Chondrocyte (in vitro differentiated cells): ENCODE measurements at regions not wholly inside any gene's neighbourhood (a gene's known extent, or its start where the extent isn't known, plus 50 kb on each side); places are given as distances from the start of the nearest gene placed in this dataset.

Source experiments
- DNase-seq: peaks from one replicate; pipeline ENCODE4 v3.0.0; 2021; ENCODE audit warnings: mixed read lengths, low spot score
- H3K27ac Mint-ChIP-seq: one replicate; pipeline ENCODE4 v1.8.0; 2021; ENCODE audit warnings: mild to moderate bottlenecking, moderate library complexity, mixed read lengths; ENCODE audit not compliant: unreplicated experiment
- H3K27me3 Mint-ChIP-seq: 2 replicates; pipeline ENCODE4 v1.8.0; 2021; ENCODE audit warnings: low read depth, mixed read lengths
- H3K36me3 Mint-ChIP-seq: 2 replicates; pipeline ENCODE4 v1.8.0; 2021; ENCODE audit warnings: low read depth, mixed read lengths
- H3K4me1 Mint-ChIP-seq: 2 replicates; pipeline ENCODE4 v1.8.0; 2021; ENCODE audit warnings: low read depth, mild to moderate bottlenecking, mixed read lengths
- H3K4me3 Mint-ChIP-seq: one replicate; pipeline ENCODE4 v1.8.0; 2021; ENCODE audit warnings: mild to moderate bottlenecking, moderate library complexity, mixed read lengths; ENCODE audit not compliant: unreplicated experiment
- H3K9me3 Mint-ChIP-seq: 2 replicates; pipeline ENCODE4 v1.8.0; 2021; ENCODE audit warnings: low read depth, mixed read lengths
- CTCF ChIP-seq: fragments of 200-600 bp; sonication (generic); IDR thresholded peaks from 2 replicates; pipeline ENCODE4 v1.5.0; 2021; ENCODE audit warnings: antibody characterized with exemption, mild to moderate bottlenecking, moderate library complexity

GRCh38 chr5:124240732-124241131 is 505.7 kb downstream of the ZNF608 start:
- Mint-ChIP-seq H3K27ac (no peak overlapping the region), H3K27me3 (no peaks in the 10 kb centered on the region), H3K4me3 (no peak overlapping the region), H3K9me3 (peaks cover 22% of the 10 kb centered on the region), H3K36me3 (peaks cover 1% of the 10 kb centered on the region), H3K4me1 (peaks cover 4% of the 10 kb centered on the region)
- TF ChIP-seq CTCF, result no peak
- no peak for DNase-seq

GRCh38 chr5:124239572-124239971 is 506.9 kb downstream of the ZNF608 start:
- H3K27ac Mint-ChIP-seq, result no peak overlapping the region
- H3K36me3 Mint-ChIP-seq, result peaks cover 1% of the 10 kb centered on the region
- H3K4me1 Mint-ChIP-seq, result peaks cover 4% of the 10 kb centered on the region
- H3K4me3 Mint-ChIP-seq, result no peak overlapping the region
- DNase-seq, result no peak
- TF ChIP-seq CTCF, result no peak
- H3K9me3 Mint-ChIP-seq, result peaks cover 11% of the 10 kb centered on the region
- H3K27me3 Mint-ChIP-seq, result no peaks in the 10 kb centered on the region

- Mint-ChIP-seq H3K27me3 (no peaks in the 10 kb centered on the region), H3K4me1 (peaks cover 10% of the 10 kb centered on the region), H3K36me3 (peaks cover 1% of the 10 kb centered on the region), H3K4me3 (no peak overlapping the region), H3K27ac (no peak overlapping the region), H3K9me3 (peaks cover 7% of the 10 kb centered on the region)
- TF ChIP-seq CTCF, result no peak
- no peak for DNase-seq
These were observed 508.1 kb downstream of the ZNF608 start for GRCh38 chr5:124238350-124238749.

- no peak for DNase-seq
- no peak overlapping the region for H3K27ac Mint-ChIP-seq
- H3K27me3 Mint-ChIP-seq, result no peaks in the 10 kb centered on the region
- peaks cover 6% of the 10 kb centered on the region for H3K9me3 Mint-ChIP-seq
- H3K4me1 Mint-ChIP-seq, result peaks cover 10% of the 10 kb centered on the region
- H3K36me3 Mint-ChIP-seq, result peaks cover 1% of the 10 kb centered on the region
- TF ChIP-seq CTCF, result no peak
- H3K4me3 Mint-ChIP-seq, result no peak overlapping the region
These were observed 509.2 kb downstream of the ZNF608 start for GRCh38 chr5:124237206-124237695.

- H3K4me1 Mint-ChIP-seq, result peaks cover 10% of the 10 kb centered on the region
- H3K9me3 Mint-ChIP-seq, result peaks cover 6% of the 10 kb centered on the region
- H3K36me3 Mint-ChIP-seq, result peaks cover 1% of the 10 kb centered on the region
- no peak overlapping the region for H3K4me3 Mint-ChIP-seq
- no peak for TF ChIP-seq CTCF
- no peak for DNase-seq
- H3K27ac Mint-ChIP-seq, result no peak overlapping the region
- H3K27me3 Mint-ChIP-seq, result no peaks in the 10 kb centered on the region
These were observed 509.9 kb downstream of the ZNF608 start for GRCh38 chr5:124236361-124237205.
